ENCODE measurements at regions not wholly inside any gene's neighbourhood (a gene's known extent, or its start where the extent isn't known, plus 50 kb on each side); places are given as distances from the start of the nearest gene placed in this dataset.
"Not testable (repeated sequence)": the region's sequence is repeated elsewhere in the genome, so short reads cannot be mapped to it uniquely, and the experiment has no call there.

DNA sequence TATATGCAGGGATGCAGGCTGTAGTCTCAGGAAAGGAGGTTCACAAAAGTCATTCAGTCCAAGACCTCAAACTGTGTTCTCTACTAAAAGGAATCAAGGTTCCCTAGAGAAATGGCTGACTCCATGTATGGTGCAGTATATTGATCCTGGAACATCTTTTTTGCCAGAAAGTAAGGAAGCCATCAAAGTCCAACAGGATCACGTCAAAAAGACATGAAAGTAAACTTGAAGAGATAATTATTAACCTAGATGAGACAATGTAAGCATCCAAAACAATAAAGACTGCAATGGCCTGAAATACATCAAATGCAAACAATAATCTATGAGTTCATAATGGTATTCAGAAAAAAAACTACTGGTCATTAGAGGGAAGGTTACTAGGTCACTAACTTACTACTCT lies 115.6 kb upstream of the FABP2 start:
- H3K4me1 ChIP-seq; H3K4me3 ChIP-seq; DNase-seq; H3K36me3 ChIP-seq; intact Hi-C loops (cut with micrococcal nuclease); H3K9me3 ChIP-seq (replicated peaks); H3K27ac ChIP-seq (replicated peaks); H3K27me3 ChIP-seq (ENCODE audit: low read depth): not testable (repeated sequence)

DNA sequence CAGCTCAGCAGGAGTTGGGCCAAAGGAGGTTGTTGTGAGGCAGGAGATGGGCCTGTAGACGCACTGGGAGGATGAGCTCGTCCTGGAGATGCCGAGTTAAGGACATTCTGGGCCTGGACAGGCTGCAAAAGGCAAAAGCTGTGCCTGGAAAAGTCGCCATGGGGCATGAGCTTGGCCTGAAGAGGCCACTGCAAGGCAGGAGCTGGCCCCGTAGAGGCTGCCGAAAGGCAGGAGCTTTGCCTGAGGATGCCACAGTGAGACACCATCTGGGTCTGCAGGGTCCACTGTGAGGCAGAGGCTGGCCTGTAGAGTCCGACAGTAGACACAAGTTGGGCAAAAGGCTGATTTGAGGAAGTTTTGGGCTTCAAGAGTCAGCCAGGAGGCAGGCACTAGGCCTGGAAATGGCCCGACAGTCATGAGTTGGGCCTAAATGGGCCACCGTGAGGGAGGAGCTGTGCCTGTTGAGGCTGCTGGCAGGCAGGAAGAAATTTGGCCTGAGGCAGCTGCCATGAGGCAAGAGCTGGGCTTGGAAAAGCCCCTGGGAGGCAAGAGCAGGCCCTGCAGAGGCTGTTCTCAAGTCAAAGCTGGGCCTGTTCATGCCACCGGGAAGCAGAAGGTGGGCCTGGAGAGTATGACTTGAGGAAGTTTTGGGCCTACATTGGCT lies 86.8 kb upstream of the FABP2 start:
- H3K4me1 ChIP-seq; H3K36me3 ChIP-seq; H3K4me3 ChIP-seq; intact Hi-C loops (cut with micrococcal nuclease); DNase-seq; H3K9me3 ChIP-seq (replicated peaks); H3K27ac ChIP-seq (replicated peaks); H3K27me3 ChIP-seq (ENCODE audit: low read depth): not testable (repeated sequence)

GRCh38 chr4:119406721-119407460 lies 85.0 kb upstream of the FABP2 start:
- intact Hi-C loops (cut with micrococcal nuclease); H3K9me3 ChIP-seq (replicated peaks): not testable (repeated sequence)

GRCh38 chr4:119406041-119406440 lies 84.1 kb upstream of the FABP2 start:
- H3K27me3 ChIP-seq (ENCODE audit: low read depth); H3K27ac ChIP-seq (replicated peaks); H3K36me3 ChIP-seq; H3K4me1 ChIP-seq; H3K9me3 ChIP-seq (replicated peaks); H3K4me3 ChIP-seq; intact Hi-C loops (cut with micrococcal nuclease); DNase-seq: not testable (repeated sequence)

More at GRCh38 chr4:119406721-119407460, 85.0 kb upstream of the FABP2 start:
- not testable (repeated sequence) for H3K4me1 ChIP-seq; H3K27me3 ChIP-seq (ENCODE audit: low read depth); H3K27ac ChIP-seq (replicated peaks); H3K4me3 ChIP-seq; H3K36me3 ChIP-seq; DNase-seq

DNA sequence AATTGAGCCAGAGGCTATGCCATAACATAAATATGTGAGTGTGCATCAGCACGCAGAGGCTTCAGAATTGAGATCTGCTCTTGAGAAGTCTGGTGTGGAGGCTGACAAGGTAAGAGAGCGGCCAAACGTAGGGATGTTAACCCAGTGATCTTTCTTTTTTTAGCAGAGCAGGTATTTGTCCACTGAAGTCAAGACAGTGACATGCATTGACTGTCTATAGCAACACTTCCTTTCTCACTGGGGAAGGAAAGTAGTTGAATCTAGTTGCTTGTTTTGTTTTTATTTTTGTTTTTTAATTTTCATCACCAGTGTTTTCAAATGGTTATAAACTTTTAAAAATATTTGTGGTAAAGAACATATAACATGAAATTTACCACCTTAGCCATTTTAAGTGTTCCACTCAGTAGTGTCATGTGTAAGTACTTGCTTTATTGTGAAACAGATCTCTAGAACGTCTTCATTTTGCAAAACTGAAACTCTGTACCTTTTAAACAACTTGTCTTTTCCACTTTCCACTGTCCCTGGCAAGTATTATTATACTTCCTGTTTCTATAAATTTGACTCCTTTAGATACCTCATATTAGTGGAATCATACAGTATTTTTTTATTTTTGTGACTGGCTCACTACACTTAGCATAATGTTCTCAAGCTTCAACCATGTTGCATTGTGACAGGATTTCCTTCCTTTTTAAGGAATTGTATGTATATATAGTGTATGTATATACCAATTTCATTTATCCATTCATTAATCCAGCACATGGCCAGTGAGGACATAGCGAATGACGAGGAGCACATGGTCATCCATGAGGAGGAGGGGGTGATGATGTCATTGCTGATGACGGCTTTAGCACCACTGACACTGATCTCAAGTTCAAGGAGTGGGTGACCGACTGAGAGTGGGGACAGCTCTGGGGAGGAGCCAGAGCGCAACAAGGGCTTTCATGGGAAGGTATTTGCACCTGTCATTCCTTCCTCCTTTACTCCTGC lies 80.7 kb upstream of the FABP2 start:
- H3K4me1 ChIP-seq; H3K9me3 ChIP-seq (replicated peaks); intact Hi-C loops (cut with micrococcal nuclease); H3K27ac ChIP-seq (replicated peaks); H3K36me3 ChIP-seq; DNase-seq; H3K4me3 ChIP-seq; H3K27me3 ChIP-seq (ENCODE audit: low read depth): not testable (repeated sequence)

DNA sequence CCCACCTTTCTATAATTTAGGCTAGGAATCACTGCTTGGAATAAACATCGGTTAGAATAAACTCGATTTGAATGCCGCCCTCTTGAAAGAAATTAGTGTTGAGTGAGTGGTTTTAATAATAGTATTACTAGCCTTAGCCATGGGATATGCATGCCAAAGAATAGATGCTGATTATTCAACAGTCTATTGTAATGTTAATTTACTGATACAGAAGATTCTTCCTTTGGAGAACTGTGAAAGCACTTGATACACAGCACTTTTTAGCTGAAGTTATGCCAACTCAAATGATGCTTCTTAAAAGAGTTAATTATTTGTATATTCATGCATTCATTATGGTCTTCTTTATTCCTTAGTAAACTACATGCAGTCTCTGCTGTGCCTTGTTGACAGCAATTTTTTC lies 73.8 kb upstream of the FABP2 start:
- H3K27ac ChIP-seq (replicated peaks); intact Hi-C loops (cut with micrococcal nuclease); H3K4me1 ChIP-seq; H3K36me3 ChIP-seq; H3K27me3 ChIP-seq (ENCODE audit: low read depth); H3K9me3 ChIP-seq (replicated peaks); DNase-seq; H3K4me3 ChIP-seq: not testable (repeated sequence)

DNA sequence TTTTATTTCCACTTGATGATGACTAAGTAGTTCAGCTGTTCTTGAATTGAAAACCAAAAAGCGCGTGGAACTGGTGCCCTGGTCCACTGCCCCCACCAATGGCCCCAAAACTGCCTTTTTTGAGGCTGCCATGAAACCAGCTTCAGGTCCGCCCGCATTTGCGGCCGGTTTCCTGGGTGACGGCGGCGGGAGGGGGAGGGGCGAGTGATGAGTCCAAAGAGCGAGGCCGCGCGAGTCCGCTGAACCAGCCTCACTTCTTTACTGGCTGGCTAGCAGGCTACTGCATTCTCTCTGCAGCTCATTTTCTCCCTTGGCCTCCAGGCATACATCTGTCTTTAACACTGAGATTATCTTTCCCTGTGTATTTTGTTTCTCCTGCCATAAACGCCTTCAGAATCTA lies 72.9 kb upstream of the FABP2 start:
- DNase-seq: no peak
- Histone ChIP-seq H3K9me3 (replicated peaks) (no peaks in the 10 kb centered on the region), H3K36me3 (no peaks in the 10 kb centered on the region), H3K27me3 (ENCODE audit: low read depth) (no peaks in the 10 kb centered on the region), H3K4me1 (no peaks in the 10 kb centered on the region), H3K4me3 (no peak overlapping the region), H3K27ac (replicated peaks) (no peak overlapping the region)
- intact Hi-C loops (cut with micrococcal nuclease): no loop called here
- TF ChIP-seq, protein P1, sequence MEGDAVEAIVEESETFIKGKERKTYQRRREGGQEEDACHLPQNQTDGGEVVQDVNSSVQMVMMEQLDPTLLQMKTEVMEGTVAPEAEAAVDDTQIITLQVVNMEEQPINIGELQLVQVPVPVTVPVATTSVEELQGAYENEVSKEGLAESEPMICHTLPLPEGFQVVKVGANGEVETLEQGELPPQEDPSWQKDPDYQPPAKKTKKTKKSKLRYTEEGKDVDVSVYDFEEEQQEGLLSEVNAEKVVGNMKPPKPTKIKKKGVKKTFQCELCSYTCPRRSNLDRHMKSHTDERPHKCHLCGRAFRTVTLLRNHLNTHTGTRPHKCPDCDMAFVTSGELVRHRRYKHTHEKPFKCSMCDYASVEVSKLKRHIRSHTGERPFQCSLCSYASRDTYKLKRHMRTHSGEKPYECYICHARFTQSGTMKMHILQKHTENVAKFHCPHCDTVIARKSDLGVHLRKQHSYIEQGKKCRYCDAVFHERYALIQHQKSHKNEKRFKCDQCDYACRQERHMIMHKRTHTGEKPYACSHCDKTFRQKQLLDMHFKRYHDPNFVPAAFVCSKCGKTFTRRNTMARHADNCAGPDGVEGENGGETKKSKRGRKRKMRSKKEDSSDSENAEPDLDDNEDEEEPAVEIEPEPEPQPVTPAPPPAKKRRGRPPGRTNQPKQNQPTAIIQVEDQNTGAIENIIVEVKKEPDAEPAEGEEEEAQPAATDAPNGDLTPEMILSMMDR (IDR thresholded peaks at IDR 0.05; ENCODE audit: borderline replicate concordance): no peak

- intact Hi-C loops (cut with micrococcal nuclease); H3K27me3 ChIP-seq (ENCODE audit: low read depth); H3K4me3 ChIP-seq: not testable (repeated sequence)
These were observed 66.9 kb upstream of the FABP2 start for GRCh38 chr4:119388791-119389190.

DNA sequence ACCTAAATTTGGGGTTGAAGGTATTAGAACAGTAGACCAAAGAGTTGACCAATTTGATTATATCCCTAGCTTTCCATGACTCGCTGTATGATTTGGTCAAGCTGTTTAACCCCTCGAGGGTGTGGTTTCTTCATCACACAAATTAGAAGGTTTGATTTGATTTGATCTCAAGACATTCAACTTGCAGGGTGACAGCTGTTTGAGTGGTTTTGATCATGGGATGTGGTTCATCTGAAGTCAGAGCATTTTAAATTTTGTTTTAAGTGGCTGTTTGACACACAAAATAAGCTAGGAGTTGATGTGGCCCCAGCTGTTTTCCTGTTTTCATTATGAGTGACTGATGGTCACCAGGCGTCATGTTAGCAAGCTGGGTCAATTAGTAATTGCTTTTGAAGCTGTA lies 52.7 kb upstream of the FABP2 start:
- H3K27ac ChIP-seq (replicated peaks); intact Hi-C loops (cut with micrococcal nuclease): not testable (repeated sequence)

More at GRCh38 chr4:119388791-119389190, 66.9 kb upstream of the FABP2 start:
- not testable (repeated sequence) for H3K9me3 ChIP-seq (replicated peaks); H3K4me1 ChIP-seq; H3K36me3 ChIP-seq; DNase-seq; H3K27ac ChIP-seq (replicated peaks)

DNA sequence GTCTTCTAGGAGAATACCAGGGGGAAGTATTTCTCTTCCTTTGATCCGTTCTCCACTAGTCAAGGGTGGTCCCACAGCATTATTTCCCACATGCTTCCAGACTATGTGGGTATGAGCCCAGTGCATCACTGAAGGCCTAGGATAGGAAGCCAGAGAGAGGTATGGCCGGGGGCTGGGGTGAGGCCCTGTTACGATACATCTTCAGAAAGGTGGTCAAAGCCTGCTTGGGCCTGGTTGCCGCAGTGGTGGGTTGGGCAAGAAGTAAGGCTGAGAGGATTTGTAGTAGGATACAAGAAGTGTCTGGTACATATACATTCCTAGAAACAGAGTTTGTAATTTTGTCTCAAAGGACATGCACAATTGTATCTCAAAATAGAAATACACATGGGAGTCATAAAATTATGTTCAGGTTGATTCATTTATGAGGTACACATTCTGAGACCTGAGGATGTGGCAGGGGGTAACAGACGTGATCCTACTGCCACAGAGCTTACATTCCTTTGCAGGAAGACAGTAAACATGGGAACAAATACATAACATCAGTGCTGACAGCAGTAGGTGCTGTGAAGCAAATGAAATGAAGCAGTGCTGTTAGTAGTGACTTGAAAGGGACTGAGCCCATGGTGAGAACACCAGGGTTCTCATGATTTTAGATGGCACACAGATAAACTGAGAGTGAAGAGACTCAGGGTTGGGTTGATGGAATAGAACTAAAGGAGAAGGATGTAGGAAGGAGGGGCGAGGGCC lies 50.6 kb upstream of the FABP2 start:
- H3K36me3 ChIP-seq; intact Hi-C loops (cut with micrococcal nuclease); H3K9me3 ChIP-seq (replicated peaks); H3K27me3 ChIP-seq (ENCODE audit: low read depth); DNase-seq; H3K4me3 ChIP-seq: not testable (repeated sequence)
- peaks cover 26% of the 10 kb centered on the region for H3K4me1 ChIP-seq
- peak overlapping the region; percentile 80 for H3K27ac ChIP-seq (replicated peaks)

More for the DNA sequence above, 52.7 kb upstream of the FABP2 start:
- H3K36me3 ChIP-seq; H3K27me3 ChIP-seq (ENCODE audit: low read depth); H3K4me3 ChIP-seq; DNase-seq; H3K9me3 ChIP-seq (replicated peaks): not testable (repeated sequence)
- H3K4me1 ChIP-seq: peaks cover 25% of the 10 kb centered on the region

Measured in left ventricle myocardium inferior (tissue), 1 donor.